Astrocyte (in vitro differentiated cells and primary cell): ENCODE measurements at regions not wholly inside any gene's neighbourhood (a gene's known extent, or its start where the extent isn't known, plus 50 kb on each side); places are given as distances from the start of the nearest gene placed in this dataset.
"Not testable (repeated sequence)": the region's sequence is repeated elsewhere in the genome, so short reads cannot be mapped to it uniquely, and the experiment has no call there.

Experiments
- DNase-seq: peaks from one replicate; pipeline ENCODE4 v3.0.0-alpha.2; 2010; ENCODE audit warnings: low read depth
- FAIRE-seq: peaks from 2 replicates; lab custom pipeline; 2011; peaks lifted over from hg19 to GRCh38; lab: Jason Lieb, UNC
- H2AFZ ChIP-seq: 2 replicates; pipeline ENCODE4 v1.6.0; 2012; ENCODE audit warnings: low read depth, low read length, inconsistent platforms
- H3K27ac ChIP-seq: 2 replicates; pipeline ENCODE4 v1.5.1; 2011; ENCODE audit warnings: low read depth, low read length, inconsistent platforms
- H3K27me3 ChIP-seq: 2 replicates; pipeline ENCODE4 v1.6.0; 2011; ENCODE audit warnings: low read length, inconsistent platforms; ENCODE audit not compliant: insufficient read depth
- H3K36me3 ChIP-seq: 2 replicates; pipeline ENCODE4 v1.5.1; 2011; ENCODE audit warnings: low read length, inconsistent platforms; ENCODE audit not compliant: insufficient read depth
- H3K4me1 ChIP-seq: 2 replicates; pipeline ENCODE4 v1.5.1; 2011; ENCODE audit warnings: low read length, inconsistent platforms; ENCODE audit not compliant: insufficient read depth
- H3K4me2 ChIP-seq: 2 replicates; pipeline ENCODE4 v1.6.0; 2012; ENCODE audit warnings: low read length, inconsistent platforms
- H3K4me3 ChIP-seq: 2 replicates; pipeline ENCODE4 v1.5.1; 2011; ENCODE audit warnings: low read depth, mild to moderate bottlenecking, low read length, inconsistent platforms; ENCODE audit not compliant: insufficient read depth
- H3K79me2 ChIP-seq: 2 replicates; pipeline ENCODE4 v1.6.0; 2012; ENCODE audit warnings: mild to moderate bottlenecking, low read length, inconsistent platforms; ENCODE audit not compliant: insufficient read depth
- H3K9ac ChIP-seq: 2 replicates; pipeline ENCODE4 v1.6.0; 2012; ENCODE audit warnings: mild to moderate bottlenecking, low read length, inconsistent platforms
- H3K9me3 ChIP-seq: 2 replicates; pipeline ENCODE4 v1.5.1; 2012; ENCODE audit warnings: low read depth, mild to moderate bottlenecking, low read length, inconsistent platforms; ENCODE audit not compliant: insufficient read depth
- H4K20me1 ChIP-seq: 2 replicates; pipeline ENCODE4 v1.6.0; 2012; ENCODE audit warnings: low read length, inconsistent platforms; ENCODE audit not compliant: insufficient read depth
- H3K27ac Mint-ChIP-seq: one replicate; pipeline ENCODE4 v1.8.0; 2021; ENCODE audit warnings: mild to moderate bottlenecking, mixed read lengths; ENCODE audit not compliant: unreplicated experiment
- H3K27me3 Mint-ChIP-seq: one replicate; pipeline ENCODE4 v1.8.0; 2021; ENCODE audit warnings: low read depth, mixed read lengths; ENCODE audit not compliant: unreplicated experiment
- H3K36me3 Mint-ChIP-seq: one replicate; pipeline ENCODE4 v1.8.0; 2021; ENCODE audit warnings: low read depth, mixed read lengths; ENCODE audit not compliant: unreplicated experiment
- H3K4me1 Mint-ChIP-seq: one replicate; pipeline ENCODE4 v1.8.0; 2021; ENCODE audit warnings: low read depth, mixed read lengths; ENCODE audit not compliant: unreplicated experiment
- H3K4me3 Mint-ChIP-seq: one replicate; pipeline ENCODE4 v1.8.0; 2021; ENCODE audit warnings: mild to moderate bottlenecking, moderate library complexity, mixed read lengths; ENCODE audit not compliant: unreplicated experiment
- H3K9me3 Mint-ChIP-seq: one replicate; pipeline ENCODE4 v1.8.0; 2021; ENCODE audit warnings: mild to moderate bottlenecking, mixed read lengths; ENCODE audit not compliant: unreplicated experiment
- CTCF ChIP-seq: IDR thresholded peaks from 2 replicates; pipeline ENCODE4 v1.5.1; 2011; ENCODE audit warnings: low read depth, mild to moderate bottlenecking, inconsistent platforms, low read length, moderate library complexity; ENCODE audit not compliant: insufficient read depth
- EZH2 ChIP-seq: IDR thresholded peaks from 2 replicates; pipeline ENCODE4 v1.6.1; 2012; ENCODE audit warnings: mild to moderate bottlenecking, low read length, inconsistent platforms; ENCODE audit not compliant: insufficient read depth

GRCh38 chr4:158090323-158090722 lies 82.5 kb downstream of the GASK1B start:
- TF ChIP-seq CTCF: no peak
- no peak for TF ChIP-seq EZH2
- H3K36me3 ChIP-seq: no peaks in the 10 kb centered on the region
- H3K27me3 ChIP-seq: no peaks in the 10 kb centered on the region
- Mint-ChIP-seq H3K4me1 (peaks cover 14% of the 10 kb centered on the region), H3K36me3 (no peaks in the 10 kb centered on the region), H3K27me3 (no peaks in the 10 kb centered on the region), H3K4me3 (no peak overlapping the region), H3K27ac (no peak overlapping the region), H3K9me3 (no peaks in the 10 kb centered on the region)
- no peak overlapping the region for H3K4me2 ChIP-seq
- peak overlapping the region; percentile 5 for H2AFZ ChIP-seq
- no peaks in the 10 kb centered on the region for H3K79me2 ChIP-seq
- no peaks in the 10 kb centered on the region for H3K9me3 ChIP-seq
- FAIRE-seq (no peak), DNase-seq (peak; percentile 30)
- no peaks in the 10 kb centered on the region for H4K20me1 ChIP-seq
- H3K4me3 ChIP-seq: no peak overlapping the region
- H3K9ac ChIP-seq: no peak overlapping the region
- H3K27ac ChIP-seq: no peak overlapping the region
- H3K4me1 ChIP-seq: peaks cover 17% of the 10 kb centered on the region

GRCh38 chr4:158089897-158090296 lies 82.9 kb downstream of the GASK1B start:
- H3K36me3 ChIP-seq, H3K9me3 ChIP-seq, H3K27me3 ChIP-seq, H3K9ac ChIP-seq, H4K20me1 ChIP-seq, H3K27ac Mint-ChIP-seq, FAIRE-seq, H3K4me3 ChIP-seq, H3K27me3 Mint-ChIP-seq, H3K36me3 Mint-ChIP-seq, DNase-seq, H3K79me2 ChIP-seq, H3K9me3 Mint-ChIP-seq, H3K27ac ChIP-seq, H3K4me3 Mint-ChIP-seq, H3K4me2 ChIP-seq: not testable (repeated sequence)
- peaks cover 12% of the 10 kb centered on the region for H3K4me1 Mint-ChIP-seq
- Histone ChIP-seq H3K4me1 (peaks cover 13% of the 10 kb centered on the region), H2AFZ (peak overlapping the region; percentile 5)

GRCh38 chr4:158080354-158080753 lies 92.5 kb downstream of the GASK1B start:
- TF ChIP-seq EZH2 (no peak), CTCF (no peak)

More at GRCh38 chr4:158080354-158080753, 92.5 kb downstream of the GASK1B start:
- no peaks in the 10 kb centered on the region for H3K4me1 ChIP-seq
- no peak overlapping the region for H3K4me2 ChIP-seq
- H3K9me3 ChIP-seq: no peaks in the 10 kb centered on the region
- H2AFZ ChIP-seq: no peak overlapping the region
- H3K27ac ChIP-seq: no peak overlapping the region
- H4K20me1 ChIP-seq: no peaks in the 10 kb centered on the region
- no peaks in the 10 kb centered on the region for H3K9me3 Mint-ChIP-seq
- no peak overlapping the region for H3K4me3 ChIP-seq
- no peak overlapping the region for H3K9ac ChIP-seq
- no peaks in the 10 kb centered on the region for H3K27me3 Mint-ChIP-seq
- H3K4me3 Mint-ChIP-seq: no peak overlapping the region
- no peaks in the 10 kb centered on the region for H3K79me2 ChIP-seq
- peak; percentile 13 for DNase-seq
- FAIRE-seq: no peak
- H3K36me3 ChIP-seq: no peaks in the 10 kb centered on the region
- H3K36me3 Mint-ChIP-seq: no peaks in the 10 kb centered on the region
- H3K4me1 Mint-ChIP-seq: no peaks in the 10 kb centered on the region
- no peak overlapping the region for H3K27ac Mint-ChIP-seq
- no peaks in the 10 kb centered on the region for H3K27me3 ChIP-seq
